NCI-H128 (cell line): ENCODE measurements at regions not wholly inside any gene's neighbourhood (a gene's known extent, or its start where the extent isn't known, plus 50 kb on each side); places are given as distances from the start of the nearest gene placed in this dataset.

Experiments used
- DNase-seq: peaks from one replicate; lab custom pipeline; 2025; ENCODE audit not compliant: unreplicated experiment; lab: John Stamatoyannopoulos, UW

DNA sequence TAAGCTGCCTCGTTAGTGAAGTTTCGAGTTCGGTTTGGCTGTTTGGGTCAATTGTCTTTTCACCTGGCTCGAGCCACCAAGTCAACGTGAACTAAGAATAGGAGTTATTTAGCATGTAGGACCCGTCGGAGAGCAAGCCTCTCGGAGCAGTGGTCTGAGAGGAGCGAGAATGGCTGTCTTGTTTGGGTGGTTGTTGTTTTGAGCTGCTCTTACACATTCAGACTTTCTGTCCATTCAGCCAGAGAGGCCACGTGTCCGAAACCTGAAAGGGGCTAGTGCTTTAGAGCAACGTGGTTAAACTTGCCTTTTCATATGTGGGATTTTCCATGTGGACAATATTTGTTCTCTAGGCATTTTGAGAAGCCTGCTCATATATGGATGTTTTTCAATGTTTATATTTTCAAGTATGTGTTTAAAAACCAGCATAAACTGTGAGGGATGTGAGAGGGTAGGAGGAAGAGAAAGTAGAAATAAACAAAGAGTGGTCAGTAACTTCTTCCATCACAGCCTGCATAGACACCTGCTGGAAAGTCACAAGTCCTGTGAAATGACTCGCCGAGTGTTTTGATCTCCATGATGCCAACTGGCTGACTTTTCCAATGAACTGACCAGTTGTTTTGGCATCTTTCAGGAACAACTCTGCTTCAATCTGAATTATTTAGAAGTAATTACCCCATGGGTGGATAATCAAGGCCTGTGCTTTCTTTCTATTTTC is 221.0 kb downstream of the ASCL1 start:
- DNase-seq = no peak

- no peak for DNase-seq
These were observed 224.1 kb downstream of the ASCL1 start for GRCh38 chr12:103181366-103182152.

DNA sequence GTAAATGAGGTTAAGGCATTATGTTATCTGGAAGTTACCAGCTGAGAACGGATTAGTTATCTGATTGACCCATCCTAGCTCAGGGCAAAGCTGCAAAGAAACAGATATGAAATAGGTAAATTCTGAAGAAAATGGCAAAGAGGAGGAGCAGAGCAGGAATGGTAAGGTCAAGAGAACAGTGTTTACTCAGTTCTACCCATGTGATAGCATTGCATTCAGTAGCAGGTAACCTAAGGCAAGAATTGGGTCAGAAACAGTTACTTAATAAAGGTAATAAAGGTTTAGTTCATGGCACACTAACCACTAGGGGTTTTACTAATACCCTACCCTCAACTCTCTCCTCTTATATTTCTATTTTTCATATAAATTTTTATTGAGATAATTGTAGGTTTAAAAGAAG is 224.8 kb downstream of the ASCL1 start:
- no peak for DNase-seq

DNA sequence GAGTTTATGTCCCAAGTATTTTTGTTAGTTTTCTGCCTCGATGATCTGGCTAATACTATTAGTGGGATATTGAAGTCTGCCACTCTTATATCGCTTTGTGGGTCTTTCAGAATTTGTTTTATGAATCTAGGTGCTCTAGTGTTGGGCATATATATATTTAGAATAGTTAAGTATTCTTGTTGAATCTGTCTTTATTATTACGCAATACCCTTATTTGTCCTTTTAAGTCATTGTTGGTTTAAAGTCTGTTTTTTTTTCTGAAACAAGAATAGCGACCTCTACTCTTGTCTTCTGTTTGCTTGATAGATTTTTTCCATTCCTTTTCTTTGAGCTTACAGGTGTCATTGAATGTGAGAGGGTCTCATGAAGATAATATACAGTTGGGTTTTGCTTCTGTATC is 239.0 kb downstream of the ASCL1 start:
- no peak for DNase-seq

- DNase-seq = no peak
These were observed 240.4 kb downstream of the ASCL1 start for GRCh38 chr12:103197725-103198388.

DNA sequence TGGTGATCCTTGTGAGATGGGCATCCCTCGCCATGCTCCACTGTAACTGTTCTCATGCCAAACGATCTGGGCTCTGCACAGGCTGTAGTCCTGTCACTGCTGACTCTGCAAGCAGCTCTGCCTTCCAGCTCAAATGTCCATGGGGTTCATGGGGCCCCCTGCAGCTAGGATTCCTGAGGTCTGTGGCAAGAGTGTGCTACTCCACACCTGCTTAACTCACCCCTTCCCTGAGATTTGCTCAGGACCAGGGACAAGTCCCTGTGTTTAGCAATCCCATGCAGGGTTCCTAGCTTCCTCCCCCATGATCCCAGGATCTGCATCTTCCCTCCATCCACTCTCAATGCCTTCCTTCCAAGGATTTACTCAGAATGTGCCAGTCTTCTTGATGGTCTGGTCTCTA is 241.0 kb downstream of the ASCL1 start:
- no peak for DNase-seq

- no peak for DNase-seq
These were observed 248.4 kb downstream of the ASCL1 start for GRCh38 chr12:103205906-103206305.

DNA sequence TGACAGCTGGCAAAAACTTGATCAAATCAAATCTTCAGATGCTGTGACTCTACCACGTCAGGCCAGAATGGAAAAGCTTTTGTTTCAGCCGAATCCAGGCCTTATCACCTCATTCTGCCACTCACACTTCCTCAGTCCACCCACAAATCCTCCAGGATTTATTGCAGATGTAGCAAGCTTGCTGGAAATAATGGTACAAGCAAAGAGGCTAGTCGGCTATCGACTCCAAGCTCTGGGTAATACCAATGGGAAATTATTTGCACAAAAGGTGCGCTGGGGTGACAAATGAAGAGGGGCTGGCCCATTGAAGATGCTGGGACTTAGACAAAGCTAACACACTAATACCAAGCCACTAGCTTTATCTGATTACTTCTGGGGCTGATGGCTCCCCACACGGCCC is 250.5 kb downstream of the ASCL1 start:
- no peak for DNase-seq

DNA sequence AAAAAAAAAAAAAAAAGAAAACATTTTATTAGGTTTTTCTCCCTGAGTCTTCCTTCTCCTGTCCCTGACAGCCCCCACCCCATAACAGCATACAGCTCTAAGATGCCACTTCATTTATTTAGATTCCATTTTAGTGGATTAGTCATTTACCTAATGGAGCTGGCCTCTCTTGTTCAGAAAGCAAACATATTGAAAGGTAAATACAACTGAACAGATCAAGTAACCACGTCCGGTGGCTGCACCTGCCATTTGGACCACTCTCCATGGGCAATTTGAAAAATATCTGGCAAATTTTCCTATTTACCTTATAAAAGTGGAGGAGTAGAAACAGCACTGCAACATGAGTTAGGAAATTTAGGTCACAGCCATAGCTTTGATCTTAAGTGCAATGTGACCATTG is 254.6 kb downstream of the C12orf42 start:
- DNase-seq = peak; percentile 94

DNA sequence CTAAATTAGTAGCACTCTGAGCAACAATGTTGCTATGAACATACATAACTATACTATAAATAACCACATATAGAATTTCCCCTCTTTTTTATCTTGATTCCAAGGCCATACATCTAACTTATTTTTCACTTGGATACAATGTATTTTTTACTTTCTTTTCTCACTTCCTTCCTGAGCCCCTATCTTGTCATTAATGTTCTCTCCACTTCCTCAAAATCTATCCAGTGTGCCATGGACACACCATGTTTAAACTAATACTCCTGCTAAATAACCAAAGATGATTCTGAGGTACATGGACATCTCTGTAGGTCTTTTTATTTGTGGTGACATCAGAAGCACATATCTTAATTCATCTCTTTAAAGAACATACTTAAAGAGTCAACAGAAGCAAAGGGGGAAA is 251.2 kb downstream of the C12orf42 start:
- DNase-seq = no peak

GRCh38 chr12:103247531-103247930 is 248.2 kb downstream of the C12orf42 start:
- no peak for DNase-seq

DNA sequence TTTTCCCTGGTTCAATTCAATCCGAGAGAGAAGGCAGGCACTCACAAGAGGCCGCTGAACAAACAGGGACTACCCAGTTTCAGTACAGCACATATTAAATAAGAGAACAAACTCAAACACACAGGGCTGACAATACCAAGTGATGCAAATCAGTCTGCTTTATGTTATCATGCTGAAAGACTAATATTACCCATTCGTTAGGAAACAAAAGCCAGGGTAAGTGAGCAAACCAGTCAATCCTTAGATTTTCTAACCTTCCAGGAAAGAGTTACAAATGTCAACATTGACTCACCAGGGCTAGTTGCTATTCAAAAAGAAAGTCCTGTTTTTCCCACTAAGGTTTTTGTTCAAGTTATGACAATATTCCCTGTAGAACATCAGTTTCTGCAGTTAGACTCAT is 246.2 kb downstream of the C12orf42 start:
- no peak for DNase-seq

DNA sequence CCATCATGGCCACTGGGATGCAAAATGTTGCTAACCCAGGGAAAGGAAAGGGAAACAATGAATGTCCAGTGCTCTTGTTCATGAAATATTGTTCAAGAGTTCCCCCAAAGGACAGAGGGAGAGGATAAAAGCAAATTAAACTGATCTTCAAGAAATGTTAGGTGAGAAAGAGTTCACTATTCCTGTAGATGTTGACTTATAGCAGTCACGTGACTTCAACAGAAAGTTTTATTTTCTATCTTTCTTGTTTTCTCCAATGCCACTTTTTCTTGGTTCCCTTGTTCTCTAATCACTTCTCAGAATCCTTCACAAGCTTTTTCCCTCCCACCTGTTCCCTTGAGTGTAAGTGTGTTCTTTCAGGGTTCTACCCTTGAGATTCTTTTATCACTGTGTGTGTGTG is 245.3 kb downstream of the C12orf42 start:
- DNase-seq = no peak
